Activated effector memory CD4-positive, alpha-beta T cell treated with anti-CD3 and anti-CD28 coated beads, Interleukin-2, amount 50 U/mL, for 16 hours (primary cell): ENCODE measurements at regions not wholly inside any gene's neighbourhood (a gene's known extent, or its start where the extent isn't known, plus 50 kb on each side); places are given as distances from the start of the nearest gene placed in this dataset.

Source experiments
- DNase-seq: peaks from one replicate; pipeline ENCODE4 v3.0.0-alpha.2; 2020

DNA sequence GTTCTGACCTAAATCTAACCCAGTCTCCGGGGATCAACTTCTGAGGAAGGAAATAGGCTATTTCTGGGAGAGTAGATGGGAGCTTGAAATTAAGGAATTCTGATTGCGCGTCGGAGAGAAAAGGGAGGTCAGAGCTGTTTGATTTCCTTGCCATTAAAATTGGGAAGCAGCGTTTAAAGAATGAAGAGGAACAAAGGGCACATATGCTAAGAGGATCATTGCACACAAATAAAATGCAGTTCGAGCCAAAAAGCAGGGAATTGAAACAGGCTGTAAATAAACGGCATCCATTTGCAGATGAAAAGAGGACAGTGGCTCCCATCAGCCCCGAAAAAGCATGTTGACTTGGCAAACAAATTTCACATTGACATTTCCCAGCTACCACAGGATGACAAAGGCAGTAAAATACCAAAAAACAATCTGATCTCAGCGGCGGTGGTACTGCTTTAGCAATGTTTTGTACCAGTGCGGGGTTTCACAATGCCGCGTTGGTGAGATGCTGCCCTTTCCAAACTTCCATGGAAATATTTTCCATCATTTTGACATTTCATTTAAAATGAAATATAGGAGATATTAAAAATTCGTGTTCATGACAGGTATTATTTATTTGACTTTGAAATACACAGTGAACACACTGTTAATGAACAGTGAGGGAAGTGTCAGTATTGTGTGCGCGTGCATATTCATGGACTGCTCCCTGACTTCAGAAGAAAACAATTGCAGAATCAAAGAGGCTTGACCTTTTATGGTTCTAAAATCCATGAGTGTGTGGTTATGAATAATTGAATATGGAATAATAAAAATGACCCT is 108.8 kb downstream of the SQOR start:
- DNase-seq: no peak

DNA sequence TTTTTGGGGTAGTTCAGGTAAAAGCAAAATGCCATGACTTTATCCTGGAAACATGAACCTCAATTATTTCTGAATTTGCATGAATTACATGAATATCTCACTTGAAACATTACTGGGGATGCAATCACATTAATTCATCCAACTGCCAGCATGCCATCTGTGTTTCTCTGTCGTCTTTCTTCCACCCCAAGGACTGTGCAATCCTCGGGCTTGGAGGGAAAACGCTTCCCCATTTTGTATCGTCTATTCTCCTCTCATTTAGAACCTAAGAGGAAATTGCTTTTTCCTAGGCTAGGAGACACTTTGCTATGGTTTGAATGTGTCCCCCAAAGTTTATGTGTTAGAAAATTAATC is 109.4 kb downstream of the SQOR start:
- DNase-seq: no peak

DNA sequence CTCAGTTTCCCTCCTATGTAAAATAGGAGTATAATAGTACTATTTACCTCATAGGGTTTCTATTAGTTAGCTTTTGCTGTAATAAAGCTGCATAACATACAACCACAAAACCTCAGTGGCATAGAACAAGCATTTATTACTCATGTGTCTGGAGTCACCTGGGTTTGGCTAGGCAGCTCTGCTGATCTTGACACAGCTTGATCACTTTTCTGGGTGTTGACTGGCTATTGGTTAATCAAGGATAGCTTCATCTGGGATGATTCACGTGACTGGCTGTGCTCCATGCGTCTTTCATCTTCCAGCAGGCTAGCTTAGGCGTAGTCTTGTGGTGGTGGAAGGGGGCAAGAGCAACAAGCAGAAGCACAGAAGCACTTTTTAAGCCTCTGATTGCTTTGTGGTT is 112.6 kb downstream of the SQOR start:
- DNase-seq: no peak

DNA sequence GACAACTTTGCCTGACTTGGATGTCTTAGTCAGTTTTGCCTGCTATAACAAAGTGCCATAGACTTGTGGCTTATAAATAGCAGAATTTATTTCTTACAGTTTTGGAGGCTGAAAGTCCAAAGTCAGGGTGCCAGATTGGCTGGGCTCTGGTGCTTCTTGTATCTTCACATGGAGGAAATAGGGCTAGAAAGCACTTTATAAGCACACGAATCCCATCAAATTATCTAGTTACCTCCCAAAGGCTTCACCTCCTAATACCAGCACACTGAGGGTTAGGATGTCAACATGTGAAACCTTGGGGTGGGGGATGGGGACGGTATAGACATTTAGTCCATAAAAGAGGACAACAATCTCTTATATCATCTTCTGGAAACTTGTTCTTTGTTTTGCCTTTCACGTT is 116.8 kb downstream of the SQOR start:
- DNase-seq: no peak

GRCh38 chr15:45759936-45760335 is 125.1 kb downstream of the SQOR start:
- no peak for DNase-seq

GRCh38 chr15:45762726-45763125 is 127.9 kb downstream of the SQOR start:
- no peak for DNase-seq

GRCh38 chr15:45763170-45763869 is 128.5 kb downstream of the SQOR start:
- no peak for DNase-seq

GRCh38 chr15:45773149-45773548 is 138.3 kb downstream of the SQOR start:
- DNase-seq: no peak

DNA sequence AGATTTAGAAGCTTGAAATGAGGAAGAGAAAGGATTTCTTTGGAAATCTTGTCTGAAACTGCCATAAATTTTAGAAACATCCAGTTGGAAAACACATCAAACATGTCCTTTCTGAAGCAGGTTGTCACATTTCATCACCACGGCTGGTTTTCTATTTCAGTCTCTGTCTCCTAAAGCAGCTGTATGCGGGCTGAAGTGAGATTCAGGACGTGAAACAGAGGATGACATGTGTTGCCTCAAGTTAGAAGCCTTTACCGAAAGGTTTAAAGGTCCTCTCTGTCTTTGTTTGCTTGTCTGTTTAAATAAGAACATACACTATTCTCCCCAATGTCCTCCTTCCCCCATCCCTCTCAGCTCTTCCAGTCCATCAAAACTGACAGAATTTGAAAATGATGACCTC is 141.9 kb downstream of the SQOR start:
- DNase-seq: no peak

DNA sequence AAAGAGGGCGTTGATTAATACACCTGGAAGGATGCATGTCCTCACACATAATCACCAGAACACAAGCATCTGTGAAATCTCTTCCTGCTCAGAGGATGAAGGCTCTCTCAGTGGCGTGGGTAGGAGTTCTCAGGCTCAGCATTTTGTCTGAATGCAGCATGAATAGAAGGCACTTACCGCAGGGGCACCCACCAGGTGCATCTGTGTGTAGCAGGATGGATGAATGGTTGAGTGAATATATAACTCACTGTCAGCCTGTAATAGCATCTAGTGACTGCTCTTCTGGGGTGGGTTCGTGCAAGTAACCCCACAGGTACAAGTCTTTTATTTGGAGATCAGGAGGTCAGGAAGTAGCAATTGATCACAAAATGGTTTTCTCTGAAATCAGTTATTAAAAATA is 143.0 kb downstream of the SQOR start:
- DNase-seq: no peak

DNA sequence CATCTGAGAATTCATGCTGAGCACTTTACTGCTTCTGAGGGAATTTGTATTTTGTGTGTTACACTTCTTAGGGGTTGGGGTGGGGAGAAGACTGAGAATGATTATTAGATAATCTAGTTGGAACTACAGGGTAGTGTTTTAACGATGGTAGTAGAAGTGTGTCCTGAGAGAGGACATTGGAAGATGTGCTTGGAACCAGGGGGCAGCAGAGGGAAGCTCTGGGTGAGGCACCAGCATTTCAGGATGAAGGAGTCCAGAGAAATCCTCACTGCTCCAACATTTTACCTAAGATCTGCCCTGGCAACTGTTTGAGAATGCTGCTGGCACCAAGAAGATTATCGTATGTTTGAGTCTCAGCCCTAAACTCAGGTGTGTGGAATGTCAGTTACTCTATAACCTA is 145.5 kb downstream of the SQOR start:
- DNase-seq: no peak

- DNase-seq: no peak
Observed at GRCh38 chr15:45784656-45785055, 149.8 kb downstream of the SQOR start.

GRCh38 chr15:45785897-45786296 is 151.1 kb downstream of the SQOR start:
- DNase-seq: no peak

GRCh38 chr15:45790325-45790943 is 155.6 kb downstream of the SQOR start:
- no peak for DNase-seq

- DNase-seq: no peak
Observed at GRCh38 chr15:45794304-45794703, 159.5 kb downstream of the SQOR start.

- DNase-seq: no peak
Observed at GRCh38 chr15:45794712-45795439, 160.0 kb downstream of the SQOR start.

GRCh38 chr15:45795440-45796069 is 160.7 kb downstream of the SQOR start:
- no peak for DNase-seq

DNA sequence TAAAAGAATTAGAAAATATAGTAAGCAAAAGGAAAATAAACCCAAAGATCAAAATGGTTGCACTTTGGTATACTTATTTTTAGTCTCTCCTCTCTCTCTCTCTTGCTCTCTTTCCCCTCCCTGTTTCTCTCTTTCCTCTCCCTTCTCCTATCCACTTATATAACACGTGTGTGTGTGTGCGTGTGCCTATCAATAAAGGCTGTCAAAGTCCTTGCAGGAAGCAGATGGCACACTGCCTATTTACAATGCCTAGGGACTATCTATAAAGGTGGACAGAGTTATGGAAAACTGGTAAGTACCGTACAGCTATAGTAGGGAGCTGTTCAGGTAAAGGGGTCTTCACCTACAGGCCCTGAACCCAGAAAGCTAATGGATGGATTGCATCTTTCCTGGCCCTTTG is 161.6 kb downstream of the SQOR start:
- no peak for DNase-seq

GRCh38 chr15:45799508-45799907 is 164.7 kb downstream of the SQOR start:
- no peak for DNase-seq

DNA sequence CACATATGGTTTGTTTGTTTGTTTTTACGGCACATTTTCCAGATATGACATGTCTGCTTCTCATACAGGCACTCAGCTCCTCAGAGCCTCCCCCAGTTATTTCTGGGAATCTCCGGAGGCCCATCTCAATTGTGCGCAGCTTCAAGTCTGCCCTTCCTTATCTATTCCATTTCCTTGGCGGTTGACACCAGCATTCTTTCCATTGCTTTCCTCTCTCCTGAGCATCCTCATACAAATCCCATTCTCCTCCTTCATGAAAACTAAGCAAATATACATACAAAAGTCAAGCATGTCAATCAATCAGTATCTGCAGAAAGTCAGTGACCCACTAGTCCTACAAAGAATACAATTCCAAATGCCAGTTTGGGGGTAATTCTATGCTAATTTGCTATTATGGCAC is 166.7 kb downstream of the SQOR start:
- DNase-seq: no peak

DNA sequence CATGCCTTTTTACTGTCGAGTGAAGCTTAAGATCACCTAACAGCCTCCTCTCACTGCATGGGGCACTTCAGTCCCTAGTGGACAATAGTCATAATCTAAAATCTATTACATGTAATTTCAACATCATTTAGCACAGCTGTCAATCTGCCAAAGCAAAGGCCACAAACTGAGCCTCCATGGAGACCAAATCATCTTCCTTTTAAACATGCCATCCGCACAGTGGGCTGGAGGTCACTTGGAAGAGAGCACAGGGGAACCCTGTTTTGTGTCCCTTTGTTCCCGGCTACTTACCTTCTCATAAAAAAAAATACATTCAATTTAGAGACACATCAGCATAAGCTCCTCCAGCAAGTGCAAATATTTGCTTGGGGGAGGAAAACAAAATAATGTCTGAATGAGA is 167.3 kb downstream of the SQOR start:
- DNase-seq: no peak

DNA sequence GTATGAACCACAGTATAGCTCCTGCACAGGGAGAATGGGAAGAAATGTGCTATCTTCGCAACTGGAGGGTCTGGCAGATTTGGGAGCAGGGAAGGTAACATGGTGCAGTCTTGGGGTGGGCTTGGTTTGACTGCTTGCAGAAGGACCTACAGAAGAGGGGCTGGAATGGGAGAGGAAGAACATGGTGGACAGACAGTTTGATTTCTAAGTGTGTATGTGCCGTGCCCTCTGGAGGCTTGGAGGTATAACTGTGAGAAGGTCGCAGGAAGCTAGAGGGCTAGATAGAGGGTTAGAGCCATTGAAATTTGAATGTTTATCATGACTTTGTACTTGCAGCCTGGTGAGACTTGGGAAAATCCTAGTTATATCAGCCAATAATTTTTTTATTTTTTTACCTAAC is 169.2 kb downstream of the SQOR start:
- DNase-seq: no peak

DNA sequence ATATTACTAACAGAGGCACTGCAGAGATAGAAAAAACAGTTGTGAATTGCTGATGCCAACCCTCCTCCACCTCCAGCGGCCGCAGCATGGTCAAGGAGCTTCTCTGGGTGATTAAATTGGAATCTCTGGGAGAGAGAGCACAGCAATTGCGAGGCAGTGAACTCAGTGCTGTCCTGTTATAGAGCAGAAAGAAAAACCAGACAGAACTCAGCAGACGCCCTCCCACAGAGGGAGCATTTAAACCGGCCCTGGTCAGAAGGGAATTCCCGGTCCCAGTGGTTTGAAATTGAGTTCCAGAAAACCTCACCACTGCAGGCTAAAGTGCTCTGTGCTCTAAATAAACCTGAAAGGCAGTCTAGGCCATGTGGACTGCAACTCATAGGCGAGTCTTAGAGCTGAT is 175.4 kb downstream of the SQOR start:
- DNase-seq: no peak
